Transverse colon (tissue), 4 donors: ENCODE measurements at regions not wholly inside any gene's neighbourhood (a gene's known extent, or its start where the extent isn't known, plus 50 kb on each side); places are given as distances from the start of the nearest gene placed in this dataset.

Experiments
- DNase-seq: peaks from one replicate; pipeline ENCODE4 v3.0.0-alpha.2; 2019
- H3K27ac ChIP-seq, 4 donors: fragments of 200-600 bp; sonication (generic); 2 replicates each; pipeline ENCODE4 v1.5.1; 2016 to 2018; ENCODE audit warnings: inconsistent platforms in 4 of 4
- H3K27me3 ChIP-seq: fragments of 200-600 bp; sonication (generic); 2 replicates; pipeline ENCODE4 v1.5.1; 2017; ENCODE audit warnings: inconsistent platforms
- H3K36me3 ChIP-seq, 4 donors: fragments of 200-600 bp; sonication (generic); 2 replicates each; pipeline ENCODE4 v1.5.1; 2017 to 2019; ENCODE audit warnings: inconsistent platforms in 4 of 4
- H3K4me1 ChIP-seq, 4 donors: fragments of 200-600 bp; sonication (generic); 2 replicates each; pipeline ENCODE4 v1.5.1; 2017 to 2020; ENCODE audit warnings: inconsistent platforms in 4 of 4
- H3K4me3 ChIP-seq, 4 donors: fragments of 200-600 bp; sonication (generic); 1 replicate in 1 of 4; 2 replicates in 3 of 4; pipeline versions ENCODE4 v1.5.1 to v1.6.1; 2017 to 2019; ENCODE audit warnings: inconsistent platforms in 4 of 4
- H3K9me3 ChIP-seq, 2 donors: fragments of 200-600 bp; sonication (generic); 2 replicates each; pipeline ENCODE4 v1.5.1; 2017 to 2019; ENCODE audit warnings: inconsistent platforms in 2 of 2
- EP300 ChIP-seq: sonication (generic); formaldehyde crosslinking; IDR thresholded peaks from one replicate; pipeline ENCODE4 v1.6.1; 2017; ENCODE audit warnings: antibody characterized with exemption, low read depth
- POLR2A ChIP-seq: fragments of 450-650 bp; IDR thresholded peaks from one replicate; pipeline ENCODE4 v1.6.1; 2016; ENCODE audit warnings: antibody characterized with exemption, mild to moderate bottlenecking, moderate library complexity
- POLR2AphosphoS5 ChIP-seq, 3 donors: sonication (generic); formaldehyde crosslinking; IDR thresholded peaks; one replicate each; pipeline ENCODE4 v1.6.1; 2016; ENCODE audit warnings: antibody characterized with exemption in 3 of 3
- WGBS, 2 donors: methylation state at CpG; one replicate each; pipeline ENCODE4 v1.1.5; 2018; ENCODE audit warnings: low coverage in 1 of 2; 5-methylcytosine and 5-hydroxymethylcytosine counted together
- in situ Hi-C, 4 donors: fragments of 200-750 bp; cut with MboI; loops; one replicate each; pipeline versions ENCODE4 v1.15.0 to v1.15.1; 2017; ENCODE audit warnings: low sequenced_read_pairs in 3 of 4, low pct_ligation_motif_present in 1 of 4, low pct_unique_long_range_greater_than_20kb in 1 of 4
- intact Hi-C: fragments of 100-400 bp; cut with DNase I; formaldehyde crosslinking; loops from one replicate; pipeline ENCODE4 v1.15.1; 2023; ENCODE audit warnings: low total_unique reads
- TF ChIP-seq, protein P1 (sequence below), 5 experiments: fragments of 200-600 bp in 3 of 5; fragments of 450-650 bp in 2 of 5; sonication (generic) in 3 of 5; IDR thresholded peaks; 1 replicate in 2 of 5; 2 replicates in 3 of 5; pipeline ENCODE4 v1.5.1; 2016 to 2017; ENCODE audit warnings: antibody characterized with exemption in 5 of 5, inconsistent platforms in 3 of 5, mild to moderate bottlenecking in 2 of 5, moderate library complexity in 1 of 5

DNA sequence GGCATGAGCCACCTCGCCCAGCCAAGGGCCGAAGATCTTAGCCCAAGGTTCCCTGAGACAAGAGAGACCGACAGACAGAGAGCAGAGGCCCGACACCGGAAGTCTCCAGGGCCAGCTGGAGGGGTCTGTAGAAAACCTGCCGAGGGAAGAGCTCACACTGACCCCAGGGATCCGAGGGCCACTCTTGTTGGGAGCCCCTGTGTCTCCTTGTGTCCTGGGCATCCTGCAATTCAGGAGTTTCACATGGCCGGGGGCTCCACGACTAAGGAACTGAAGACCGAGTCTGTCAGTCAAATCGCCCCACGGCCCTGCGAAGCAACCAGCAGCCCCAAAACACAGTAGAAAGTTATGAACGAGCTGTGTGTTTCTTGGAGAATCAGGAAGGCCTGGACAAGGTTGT, 1482.0 kb downstream of the BRD1 start:
- H3K4me3 ChIP-seq: no peak overlapping the region
- no peak for DNase-seq
- TF ChIP-seq EP300 (no peak), POLR2A (no peak), POLR2AphosphoS5 (IDR thresholded peaks at IDR 0.05) (no peak)
- TF ChIP-seq, protein P1, sequence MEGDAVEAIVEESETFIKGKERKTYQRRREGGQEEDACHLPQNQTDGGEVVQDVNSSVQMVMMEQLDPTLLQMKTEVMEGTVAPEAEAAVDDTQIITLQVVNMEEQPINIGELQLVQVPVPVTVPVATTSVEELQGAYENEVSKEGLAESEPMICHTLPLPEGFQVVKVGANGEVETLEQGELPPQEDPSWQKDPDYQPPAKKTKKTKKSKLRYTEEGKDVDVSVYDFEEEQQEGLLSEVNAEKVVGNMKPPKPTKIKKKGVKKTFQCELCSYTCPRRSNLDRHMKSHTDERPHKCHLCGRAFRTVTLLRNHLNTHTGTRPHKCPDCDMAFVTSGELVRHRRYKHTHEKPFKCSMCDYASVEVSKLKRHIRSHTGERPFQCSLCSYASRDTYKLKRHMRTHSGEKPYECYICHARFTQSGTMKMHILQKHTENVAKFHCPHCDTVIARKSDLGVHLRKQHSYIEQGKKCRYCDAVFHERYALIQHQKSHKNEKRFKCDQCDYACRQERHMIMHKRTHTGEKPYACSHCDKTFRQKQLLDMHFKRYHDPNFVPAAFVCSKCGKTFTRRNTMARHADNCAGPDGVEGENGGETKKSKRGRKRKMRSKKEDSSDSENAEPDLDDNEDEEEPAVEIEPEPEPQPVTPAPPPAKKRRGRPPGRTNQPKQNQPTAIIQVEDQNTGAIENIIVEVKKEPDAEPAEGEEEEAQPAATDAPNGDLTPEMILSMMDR (IDR thresholded peaks at IDR 0.05): no peak
- H3K9me3 ChIP-seq: no peaks in the 10 kb centered on the region
- in situ Hi-C loops (no loop called here), intact Hi-C loops (no loop called here)
- H3K4me1 ChIP-seq: no peaks in the 10 kb centered on the region
- H3K27me3 ChIP-seq: peaks cover 7% of the 10 kb centered on the region
- 82% methylated on average over 14 of the region's 14 CpGs; no CpG with 5 or more reads in 1 of the 2 donors for WGBS, 2 donors
- H3K27ac ChIP-seq: no peak overlapping the region
- H3K36me3 ChIP-seq: no peaks in the 10 kb centered on the region

GRCh38 chr22:48343461-48343860, 1484.2 kb downstream of the BRD1 start:
- in situ Hi-C loops (no loop called here), intact Hi-C loops (no loop called here)
- no peaks in the 10 kb centered on the region for H3K4me1 ChIP-seq
- no peak overlapping the region for H3K4me3 ChIP-seq
- no peak for DNase-seq
- H3K27ac ChIP-seq: no peak overlapping the region
- H3K36me3 ChIP-seq: no peaks in the 10 kb centered on the region
- H3K27me3 ChIP-seq: peaks cover 14% of the 10 kb centered on the region
- TF ChIP-seq POLR2AphosphoS5 (IDR thresholded peaks at IDR 0.05) (no peak), POLR2A (no peak), EP300 (no peak)
- TF ChIP-seq, protein P1 (IDR thresholded peaks at IDR 0.05): no peak
- WGBS, 2 donors: 79 to 88% methylated on average over 13 to 14 of the region's 14 CpGs
- H3K9me3 ChIP-seq: no peaks in the 10 kb centered on the region

DNA sequence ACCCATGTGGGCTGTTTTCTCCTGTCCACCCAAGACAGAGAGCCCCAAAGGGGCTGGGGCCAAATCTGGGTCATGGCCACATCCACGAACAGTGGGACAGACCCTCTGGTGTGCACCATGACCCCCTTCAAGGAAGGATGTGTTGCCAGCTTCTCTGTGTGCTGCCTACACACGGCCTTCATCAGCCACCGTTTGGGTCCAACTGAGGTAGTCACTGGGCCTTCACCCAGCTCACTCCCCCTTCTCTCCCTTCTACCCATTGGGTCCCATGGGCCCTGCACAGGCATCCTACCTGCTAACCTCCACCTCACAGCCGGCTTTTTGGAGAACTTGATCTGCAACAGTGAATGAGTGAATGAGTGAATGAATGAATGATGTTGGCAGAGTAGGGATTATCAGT, 1484.9 kb downstream of the BRD1 start:
- H3K4me1 ChIP-seq: no peaks in the 10 kb centered on the region
- in situ Hi-C loops (no loop called here), intact Hi-C loops (no loop called here)
- no peaks in the 10 kb centered on the region for H3K36me3 ChIP-seq
- no peak overlapping the region for H3K27ac ChIP-seq
- H3K4me3 ChIP-seq: no peak overlapping the region
- TF ChIP-seq POLR2A (no peak), POLR2AphosphoS5 (IDR thresholded peaks at IDR 0.05) (no peak), EP300 (no peak)
- TF ChIP-seq, protein P1 (IDR thresholded peaks at IDR 0.05): no peak
- DNase-seq: no peak
- peaks cover 14% of the 10 kb centered on the region for H3K27me3 ChIP-seq
- 64% methylated on average over 4 of the region's 4 CpGs; no CpG with 5 or more reads in 1 of the 2 donors for WGBS, 2 donors
- no peaks in the 10 kb centered on the region for H3K9me3 ChIP-seq

DNA sequence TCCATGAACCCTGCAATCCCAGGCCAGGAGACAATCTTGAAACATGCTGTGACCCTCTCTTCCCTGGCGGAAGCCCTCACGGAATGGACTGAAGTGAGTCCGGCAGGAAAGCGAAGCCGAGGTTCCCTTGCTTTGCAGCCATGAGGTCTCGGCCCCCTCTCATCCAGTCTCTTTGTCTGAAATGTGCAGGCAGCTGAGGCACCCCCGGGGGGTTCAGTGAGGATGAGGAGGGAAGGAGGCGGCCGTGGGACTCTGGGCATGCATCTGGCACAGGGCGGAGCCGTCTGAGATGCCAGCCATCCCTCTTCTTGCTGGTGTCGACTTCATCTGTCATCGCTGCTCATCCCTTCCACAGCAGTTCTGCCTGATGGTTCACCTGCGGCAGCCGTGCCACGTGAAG, 1485.7 kb downstream of the BRD1 start:
- TF ChIP-seq EP300 (no peak), POLR2AphosphoS5 (IDR thresholded peaks at IDR 0.05) (no peak), POLR2A (no peak)
- TF ChIP-seq, protein P1 (IDR thresholded peaks at IDR 0.05): no peak
- H3K4me1 ChIP-seq: no peaks in the 10 kb centered on the region
- no peaks in the 10 kb centered on the region for H3K9me3 ChIP-seq
- H3K36me3 ChIP-seq: no peaks in the 10 kb centered on the region
- WGBS, 2 donors: 92% methylated on average over 16 of the region's 16 CpGs; no CpG with 5 or more reads in 1 of the 2 donors
- H3K27me3 ChIP-seq: peaks cover 14% of the 10 kb centered on the region
- in situ Hi-C loops (no loop called here), intact Hi-C loops (no loop called here)
- no peak overlapping the region for H3K4me3 ChIP-seq
- no peak for DNase-seq
- H3K27ac ChIP-seq: no peak overlapping the region
